GM23338 (cell line): ENCODE measurements at regions not wholly inside any gene's neighbourhood (a gene's known extent, or its start where the extent isn't known, plus 50 kb on each side); places are given as distances from the start of the nearest gene placed in this dataset.

Experiments
- ETS1 ChIP-seq: IDR thresholded peaks from 2 replicates; pipeline ENCODE4 v1.6.1; 2016; ENCODE audit warnings: antibody characterized with exemption
- EZH2 ChIP-seq: fragments of 200-600 bp; sonication (generic); IDR thresholded peaks from one replicate; pipeline ENCODE4 v1.8.0; 2017; ENCODE audit warnings: antibody characterized with exemption, mild to moderate bottlenecking, low read depth; ENCODE audit not compliant: unreplicated experiment
- EZH2phosphoT487 ChIP-seq: fragments of 200-600 bp; sonication (generic); IDR thresholded peaks from one replicate; pipeline ENCODE4 v1.8.1; 2018; ENCODE audit warnings: antibody characterized with exemption; ENCODE audit not compliant: unreplicated experiment
- JUNB ChIP-seq: IDR thresholded peaks from one replicate; pipeline ENCODE4 v1.6.1; 2016; ENCODE audit warnings: antibody characterized with exemption; ENCODE audit not compliant: unreplicated experiment
- NANOG ChIP-seq: IDR thresholded peaks from 2 replicates; pipeline ENCODE4 v1.6.1; 2016; ENCODE audit warnings: antibody characterized with exemption, borderline replicate concordance
- POLR2AphosphoS5 ChIP-seq: IDR thresholded peaks from 2 replicates; pipeline ENCODE4 v1.6.1; 2016; ENCODE audit warnings: antibody characterized with exemption, low read depth
- REST ChIP-seq: IDR thresholded peaks from one replicate; pipeline ENCODE4 v1.6.1; 2018; ENCODE audit warnings: antibody characterized with exemption; ENCODE audit not compliant: unreplicated experiment
- TF ChIP-seq, protein P1 (sequence below), 2 experiments: fragments of 200-600 bp in 1 of 2; sonication (generic) in 1 of 2; conservative IDR thresholded peaks; 2 replicates each; pipeline versions ENCODE4 v1.5.1 to v1.6.1; 2016 to 2017; ENCODE audit warnings: antibody characterized with exemption in 2 of 2, low read depth in 2 of 2, mild to moderate bottlenecking in 2 of 2, moderate library complexity in 1 of 2

GRCh38 chr20:16145919-16146318 is 427.3 kb downstream of the KIF16B start:
- TF ChIP-seq EZH2 (no peak), REST (no peak), JUNB (no peak), ETS1 (no peak), POLR2AphosphoS5 (no peak), EZH2phosphoT487 (no peak), NANOG (no peak)
- TF ChIP-seq, protein P1, sequence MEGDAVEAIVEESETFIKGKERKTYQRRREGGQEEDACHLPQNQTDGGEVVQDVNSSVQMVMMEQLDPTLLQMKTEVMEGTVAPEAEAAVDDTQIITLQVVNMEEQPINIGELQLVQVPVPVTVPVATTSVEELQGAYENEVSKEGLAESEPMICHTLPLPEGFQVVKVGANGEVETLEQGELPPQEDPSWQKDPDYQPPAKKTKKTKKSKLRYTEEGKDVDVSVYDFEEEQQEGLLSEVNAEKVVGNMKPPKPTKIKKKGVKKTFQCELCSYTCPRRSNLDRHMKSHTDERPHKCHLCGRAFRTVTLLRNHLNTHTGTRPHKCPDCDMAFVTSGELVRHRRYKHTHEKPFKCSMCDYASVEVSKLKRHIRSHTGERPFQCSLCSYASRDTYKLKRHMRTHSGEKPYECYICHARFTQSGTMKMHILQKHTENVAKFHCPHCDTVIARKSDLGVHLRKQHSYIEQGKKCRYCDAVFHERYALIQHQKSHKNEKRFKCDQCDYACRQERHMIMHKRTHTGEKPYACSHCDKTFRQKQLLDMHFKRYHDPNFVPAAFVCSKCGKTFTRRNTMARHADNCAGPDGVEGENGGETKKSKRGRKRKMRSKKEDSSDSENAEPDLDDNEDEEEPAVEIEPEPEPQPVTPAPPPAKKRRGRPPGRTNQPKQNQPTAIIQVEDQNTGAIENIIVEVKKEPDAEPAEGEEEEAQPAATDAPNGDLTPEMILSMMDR (conservative IDR thresholded peaks at IDR 0.05; ENCODE audit: low read depth in 2 of 2): no peak
